ENCODE measurements at regions not wholly inside any gene's neighbourhood (a gene's known extent, or its start where the extent isn't known, plus 50 kb on each side); places are given as distances from the start of the nearest gene placed in this dataset.

- TF ChIP-seq CTCF (conservative IDR thresholded peaks at IDR 0.05): no peak
- TF ChIP-seq EZH2 (IDR thresholded peaks at IDR 0.05; ENCODE audit: low read depth): no peak
These were observed 807.2 kb downstream of the BCL11A start for GRCh38 chr2:59746291-59746690.

All from PC-9 (cell line).